Left kidney (tissue), 1 donor: ENCODE measurements at regions not wholly inside any gene's neighbourhood (a gene's known extent, or its start where the extent isn't known, plus 50 kb on each side); places are given as distances from the start of the nearest gene placed in this dataset.
"Not testable (repeated sequence)": the region's sequence is repeated elsewhere in the genome, so short reads cannot be mapped to it uniquely, and the experiment has no call there.

Experiments used
- DNase-seq: peaks from one replicate; pipeline ENCODE4 v3.0.0-alpha.2; 2013

DNA sequence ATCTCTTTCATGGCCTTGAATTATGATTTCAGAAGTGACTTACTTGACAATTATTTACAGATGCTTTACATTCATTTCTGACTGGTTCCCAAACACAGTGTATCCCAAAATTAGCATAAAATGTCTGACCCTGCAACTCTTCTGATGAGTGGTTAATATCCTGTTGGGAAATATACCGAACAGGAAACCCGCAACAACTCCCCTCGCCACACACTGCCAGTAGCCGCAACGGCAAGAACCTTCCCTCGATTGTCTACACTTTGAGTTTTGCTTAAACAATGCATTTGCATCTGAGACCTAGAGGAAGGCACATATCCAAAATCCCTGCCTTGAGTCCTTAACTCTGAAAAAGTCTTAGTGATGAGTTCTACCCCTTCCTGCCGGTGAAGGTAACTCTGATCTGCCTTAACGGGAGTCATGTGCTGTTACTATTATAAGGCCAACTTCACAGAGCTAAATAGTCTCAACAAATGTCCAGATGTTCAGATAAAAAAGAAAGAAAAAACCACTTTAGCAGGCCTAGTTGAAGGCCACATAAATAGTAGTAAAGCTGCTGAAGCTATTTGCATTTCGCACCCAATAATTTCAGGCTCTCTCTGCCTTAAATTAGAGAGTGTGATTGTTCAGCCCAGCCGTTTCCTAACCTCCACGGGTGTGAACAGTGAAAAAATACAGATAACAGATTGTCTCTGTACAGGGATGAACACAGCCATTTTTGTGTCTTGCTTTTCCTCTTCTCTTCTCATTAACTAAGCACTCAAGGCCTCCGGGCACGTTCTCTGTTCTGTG is 321.1 kb downstream of the HS3ST3B1 start:
- no peak for DNase-seq

DNA sequence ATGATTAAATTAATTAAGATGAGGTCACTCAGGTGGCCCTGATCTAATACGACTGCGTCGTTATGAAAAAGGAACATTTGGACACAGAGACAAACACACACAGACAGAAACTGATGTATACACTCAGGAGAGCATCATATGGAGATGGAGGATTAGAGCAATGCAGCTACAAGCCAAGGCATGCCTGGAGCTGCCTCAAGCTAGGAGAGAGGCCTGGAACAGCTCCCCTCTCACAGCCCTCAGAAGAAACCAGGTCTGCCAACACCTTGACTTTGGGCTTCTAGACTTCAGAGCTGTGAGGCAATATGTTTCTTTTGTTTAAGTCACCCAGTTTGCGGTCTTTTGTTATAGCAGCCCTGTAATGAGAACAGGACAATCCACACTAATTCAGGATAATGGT is 318.9 kb downstream of the HS3ST3B1 start:
- no peak for DNase-seq

DNA sequence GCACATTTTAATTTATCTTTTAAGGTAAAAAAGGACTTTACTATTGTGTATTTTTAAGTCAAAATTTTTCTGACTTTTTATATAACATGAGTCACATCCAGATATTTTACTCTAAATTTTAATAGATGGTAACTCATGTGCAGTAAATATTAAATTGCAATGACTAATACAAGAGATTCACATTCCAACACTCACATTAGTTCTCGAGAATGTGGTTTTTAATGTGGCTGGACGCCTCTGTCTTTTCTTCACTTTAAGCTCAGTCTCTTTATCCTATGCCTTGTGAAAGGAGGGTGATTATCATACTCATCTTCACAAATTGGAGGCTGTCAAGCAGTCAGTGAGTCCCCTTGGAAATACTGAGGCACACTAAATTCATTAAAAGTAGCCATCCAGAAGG is 315.6 kb downstream of the HS3ST3B1 start:
- no peak for DNase-seq

DNA sequence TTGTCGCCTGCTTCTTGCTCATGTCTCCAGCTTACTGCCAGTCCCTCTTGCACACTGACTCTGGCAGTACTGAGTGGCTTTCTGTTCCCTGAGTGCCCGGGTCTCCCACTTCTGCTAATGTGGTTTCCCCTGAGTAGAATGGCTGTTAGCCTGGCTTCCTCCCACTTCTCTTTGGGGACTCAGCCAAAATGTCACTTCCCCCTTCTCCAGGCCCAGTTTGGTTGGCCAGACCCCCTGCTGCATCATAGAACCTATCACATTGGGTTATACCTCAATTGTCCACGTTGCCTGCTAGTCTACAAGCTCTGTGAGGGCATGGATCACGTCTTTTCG is 304.4 kb downstream of the HS3ST3B1 start:
- DNase-seq: no peak

DNA sequence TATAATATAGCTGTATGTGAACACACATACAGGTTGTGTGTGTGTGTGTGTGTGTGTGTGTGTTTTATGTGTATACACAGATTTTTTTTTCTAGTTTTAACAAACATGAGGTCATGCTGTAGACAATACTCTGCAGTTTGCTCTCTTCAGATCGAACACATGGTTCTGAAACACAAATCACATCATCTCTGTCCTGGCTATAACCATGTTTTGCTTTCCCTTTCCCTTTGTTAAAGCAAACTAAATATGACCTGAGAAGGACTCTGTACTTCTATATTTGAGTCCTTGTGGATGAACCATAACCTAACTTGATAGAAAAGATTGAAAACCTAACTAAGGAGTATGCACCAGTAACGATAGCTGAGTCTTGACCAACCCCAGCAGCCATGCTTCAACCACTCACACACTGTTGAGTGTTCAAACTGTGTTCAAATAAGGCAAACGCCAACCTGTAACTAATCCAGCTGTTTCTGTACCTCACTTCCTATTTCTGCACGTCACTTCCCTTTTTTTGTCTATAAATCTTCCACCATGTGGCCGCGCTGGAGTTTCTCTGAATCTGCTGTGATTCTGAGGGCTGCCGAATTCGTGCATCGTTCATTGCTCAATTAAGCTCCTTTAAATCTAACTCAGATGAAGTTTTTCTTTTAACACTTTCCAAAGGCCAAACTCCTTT is 303.8 kb downstream of the HS3ST3B1 start:
- DNase-seq: no peak

DNA sequence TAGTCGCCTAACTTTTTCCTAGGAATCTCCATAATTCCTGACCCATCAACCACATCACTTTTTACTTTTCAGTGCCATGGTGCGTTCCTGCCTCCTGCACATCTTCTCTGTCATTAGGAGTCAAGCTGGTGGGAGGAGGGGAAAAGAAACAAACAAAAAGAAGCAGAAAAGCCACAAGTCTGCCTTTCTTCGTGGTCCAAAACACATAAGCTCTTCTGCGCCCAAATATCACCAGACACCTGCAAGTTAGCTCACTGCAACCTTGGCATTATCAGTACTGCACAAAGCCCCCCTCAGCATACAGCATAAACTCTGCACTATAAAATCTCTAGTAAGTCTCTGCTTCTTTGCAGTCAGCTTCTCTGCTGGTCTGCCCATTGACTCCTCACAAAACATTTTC is 295.3 kb downstream of the HS3ST3B1 start:
- DNase-seq: no peak

DNA sequence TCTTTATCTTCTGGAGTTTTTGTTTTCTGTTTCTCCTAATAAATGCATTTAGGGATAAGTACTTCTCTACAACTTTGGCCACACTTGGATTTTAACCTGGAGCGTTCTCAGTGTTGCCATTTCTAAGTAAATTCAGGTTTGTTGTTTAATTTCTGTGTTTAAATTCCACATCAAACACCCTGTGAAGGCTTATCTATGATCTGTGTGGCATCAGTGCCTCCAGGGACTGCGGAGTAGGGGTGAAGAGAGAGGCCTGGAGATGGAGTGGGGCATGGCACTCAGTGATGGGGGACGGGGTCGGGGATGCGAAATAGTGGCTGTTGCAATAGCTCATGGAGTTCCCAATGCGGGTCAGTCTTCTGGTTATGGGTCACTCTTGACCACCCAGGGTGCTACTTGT is 294.8 kb downstream of the HS3ST3B1 start:
- no peak for DNase-seq

DNA sequence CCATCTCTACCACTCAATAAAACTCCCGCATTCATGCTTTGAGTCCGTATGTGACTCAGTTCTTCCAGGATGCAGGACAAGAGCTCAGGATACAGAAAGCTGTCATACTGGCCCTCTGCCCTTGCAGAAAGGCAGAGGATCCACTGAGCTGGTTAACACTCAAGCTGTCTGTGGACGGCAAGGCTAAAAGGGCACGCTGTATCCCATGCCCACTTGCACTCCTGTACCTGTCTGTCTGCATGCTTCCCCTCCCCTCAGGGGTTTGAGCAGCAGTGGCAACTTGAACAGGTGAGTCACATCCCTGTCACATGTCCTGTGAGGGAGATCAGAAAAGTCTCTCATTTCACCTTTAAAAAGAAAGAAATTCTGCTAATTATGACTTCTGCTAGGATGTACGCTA is 293.8 kb downstream of the HS3ST3B1 start:
- no peak for DNase-seq

DNA sequence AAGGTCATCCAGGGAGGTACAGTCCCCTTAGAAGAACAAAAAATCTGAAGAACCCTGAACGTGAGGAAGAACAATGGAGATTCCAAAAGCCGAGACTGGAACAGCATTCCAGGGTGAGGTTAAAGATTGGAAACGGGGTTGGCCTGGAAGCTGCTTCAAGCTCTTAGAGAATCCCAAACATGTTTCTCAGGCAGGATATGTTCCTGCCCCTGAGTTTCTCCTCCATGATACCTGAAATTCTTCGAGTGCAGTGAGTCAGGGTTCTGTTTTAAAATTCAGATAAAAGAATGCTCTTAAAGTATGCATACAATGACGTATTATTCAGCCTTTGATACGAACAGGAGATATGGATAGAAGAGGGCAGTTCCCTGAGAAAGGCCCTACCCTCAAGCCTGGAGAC is 293.1 kb downstream of the HS3ST3B1 start:
- DNase-seq: no peak

DNA sequence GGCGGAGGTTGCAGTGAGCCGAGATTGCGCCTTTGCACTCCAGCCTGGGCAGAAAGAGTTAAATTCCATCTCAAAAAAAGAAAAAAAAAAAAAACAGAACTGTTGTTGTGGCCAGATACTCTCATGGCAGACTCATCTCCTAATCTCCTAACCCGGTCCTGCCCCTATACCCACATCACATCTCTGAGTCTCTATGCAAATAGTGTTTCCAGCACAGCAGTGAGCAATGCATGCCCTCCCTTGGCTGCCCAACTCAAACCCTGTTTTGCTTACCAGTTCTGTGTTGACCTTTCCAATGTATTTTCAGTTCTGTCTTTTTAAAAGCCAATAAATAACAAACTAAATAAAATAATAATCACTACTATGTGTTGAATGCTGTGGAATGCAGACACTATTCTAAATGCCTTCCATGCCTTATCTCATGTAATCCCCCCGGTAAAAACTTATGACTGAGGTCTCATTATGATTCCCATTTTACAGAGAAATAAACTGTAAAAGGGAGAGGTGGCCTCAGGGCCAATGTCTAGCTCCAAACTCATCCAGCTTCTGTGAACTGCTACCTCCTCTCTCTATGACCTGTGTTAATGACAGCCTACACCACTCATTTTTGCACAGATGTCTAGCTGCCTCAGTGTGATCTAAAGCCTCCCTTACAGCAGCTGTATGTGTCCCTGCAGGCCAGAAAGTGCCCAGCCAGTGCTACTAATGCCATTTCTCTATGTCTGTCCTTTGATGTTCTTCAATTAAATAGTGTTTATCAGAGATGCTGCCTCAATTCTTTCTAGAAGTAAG is 289.8 kb downstream of the HS3ST3B1 start:
- no peak for DNase-seq

DNA sequence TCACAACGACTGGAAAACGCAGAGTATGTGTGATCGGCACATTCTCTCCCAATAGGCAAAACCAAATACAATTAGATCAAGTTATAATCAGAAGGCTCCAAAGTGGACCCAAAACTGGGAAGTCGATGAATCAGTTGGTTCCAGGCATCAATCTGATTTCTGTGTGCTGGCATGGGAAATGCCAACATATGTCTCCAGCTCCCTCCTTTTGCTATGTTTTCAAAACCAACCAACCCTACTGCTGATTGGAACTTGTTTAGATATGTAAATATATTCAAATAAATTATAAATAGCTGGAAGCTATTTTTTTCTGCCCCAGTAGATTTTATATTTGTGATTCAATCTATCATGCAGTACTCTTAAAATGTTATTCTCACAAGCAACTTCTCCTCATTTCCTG is 284.2 kb downstream of the HS3ST3B1 start:
- no peak for DNase-seq

DNA sequence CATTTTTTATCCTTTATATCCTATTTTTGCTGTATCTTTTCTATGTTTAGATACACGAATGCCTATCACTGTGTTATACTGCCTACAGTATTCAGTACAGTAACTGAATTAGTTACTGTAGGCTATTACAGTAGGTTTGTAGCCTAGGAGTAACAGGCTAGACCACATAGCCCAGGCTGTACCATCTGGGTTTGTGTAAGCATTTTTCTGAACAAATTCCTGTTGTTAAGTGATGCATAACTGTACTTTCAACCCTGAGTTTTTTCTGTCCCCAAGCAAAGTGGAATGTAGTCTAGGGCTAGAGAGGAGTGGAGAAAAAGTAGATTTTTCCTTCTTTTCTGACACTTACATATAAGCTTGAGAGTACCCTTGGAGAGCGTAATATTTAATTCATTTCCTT is 282.1 kb downstream of the HS3ST3B1 start:
- peak; percentile 13 for DNase-seq

DNA sequence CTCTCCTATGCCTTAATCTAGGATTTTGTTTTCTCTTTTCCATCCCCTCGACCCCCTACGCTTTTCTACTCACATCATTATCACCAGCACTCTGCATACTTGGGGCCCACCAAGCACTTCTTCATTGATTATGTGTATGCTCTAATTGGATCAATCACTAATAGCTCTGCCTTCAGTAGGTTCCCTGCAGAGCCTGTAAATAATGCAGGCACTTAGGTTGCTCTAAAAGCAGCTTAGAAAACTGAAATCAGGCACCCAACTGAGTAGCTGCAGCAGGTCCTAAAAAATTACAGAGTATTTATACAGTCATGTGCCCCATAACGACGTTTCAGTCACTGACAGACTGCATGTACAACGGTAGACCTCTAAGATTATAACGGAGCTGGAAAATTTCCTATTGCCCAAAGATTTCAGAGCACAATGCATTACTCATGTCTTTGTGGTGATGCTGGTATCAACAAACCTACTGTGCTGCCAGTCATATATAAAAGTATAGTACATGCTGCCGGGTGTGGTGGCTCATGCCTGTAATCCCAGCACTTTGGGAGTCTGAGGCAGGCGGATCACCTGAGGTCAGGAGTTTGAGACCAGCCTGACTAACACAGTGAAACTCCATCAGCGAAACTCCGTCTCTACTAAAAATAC is 280.4 kb downstream of the HS3ST3B1 start:
- DNase-seq: no peak

DNA sequence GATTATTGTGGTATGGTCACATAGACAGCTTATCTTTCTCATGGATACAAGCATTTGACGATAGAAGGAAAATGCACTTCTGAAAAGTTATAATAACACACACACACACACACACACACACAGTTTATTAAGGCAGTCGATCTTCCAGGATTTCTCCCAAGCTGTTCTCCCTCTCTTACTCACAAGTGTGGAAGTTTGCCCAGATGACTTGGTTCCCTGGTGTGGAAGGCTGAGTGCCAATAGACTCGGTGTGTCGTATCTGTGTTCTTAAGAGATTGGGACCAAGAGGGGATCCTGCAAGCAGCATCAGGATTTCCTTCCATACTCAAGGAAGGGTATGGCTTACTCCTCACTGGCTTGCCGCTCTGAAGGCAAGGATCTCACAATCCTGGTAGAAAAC is 279.6 kb downstream of the HS3ST3B1 start:
- no peak for DNase-seq

DNA sequence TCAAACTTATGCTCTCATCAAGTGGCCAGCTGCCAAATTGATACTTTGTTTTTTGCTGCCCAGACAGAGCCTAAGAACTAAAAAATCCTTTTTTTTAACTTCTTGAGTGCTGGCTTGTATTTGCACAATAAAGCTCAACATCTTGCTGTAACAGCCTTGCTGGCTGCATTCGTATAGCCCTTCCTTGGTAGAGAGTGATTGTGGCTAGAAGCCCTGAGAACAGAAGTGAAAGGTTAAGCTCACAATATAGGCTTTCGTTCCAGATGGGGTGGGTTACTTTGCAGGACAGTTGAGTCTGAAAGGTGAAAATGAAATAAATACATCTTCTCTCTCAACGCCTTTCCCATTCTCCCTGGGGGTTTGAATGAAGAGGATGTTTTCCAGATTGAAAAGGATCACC is 278.8 kb downstream of the HS3ST3B1 start:
- DNase-seq: no peak

DNA sequence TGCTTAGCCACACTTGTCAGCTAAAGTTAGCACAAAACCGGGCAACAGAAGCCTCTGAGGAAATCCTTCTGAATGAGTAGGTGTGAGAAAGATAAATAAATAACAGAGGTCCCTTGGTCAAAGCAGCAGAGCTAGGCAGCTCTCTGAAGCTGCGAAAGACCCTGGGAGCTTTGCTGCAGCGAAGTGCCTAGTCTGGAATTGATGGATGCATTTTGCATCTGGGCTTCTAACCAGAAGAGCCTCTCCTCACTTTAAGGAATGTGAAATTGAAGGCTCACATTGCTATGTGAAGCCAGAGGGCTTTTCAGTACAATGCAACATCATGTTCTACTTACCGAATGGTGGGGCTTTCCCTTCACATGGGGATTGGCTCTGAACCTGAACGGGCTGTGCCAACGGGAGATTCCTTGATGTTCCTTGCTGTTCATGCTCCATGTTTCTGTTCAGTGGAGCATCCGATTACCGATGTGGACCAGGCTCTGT is 274.6 kb downstream of the HS3ST3B1 start:
- no peak for DNase-seq

DNA sequence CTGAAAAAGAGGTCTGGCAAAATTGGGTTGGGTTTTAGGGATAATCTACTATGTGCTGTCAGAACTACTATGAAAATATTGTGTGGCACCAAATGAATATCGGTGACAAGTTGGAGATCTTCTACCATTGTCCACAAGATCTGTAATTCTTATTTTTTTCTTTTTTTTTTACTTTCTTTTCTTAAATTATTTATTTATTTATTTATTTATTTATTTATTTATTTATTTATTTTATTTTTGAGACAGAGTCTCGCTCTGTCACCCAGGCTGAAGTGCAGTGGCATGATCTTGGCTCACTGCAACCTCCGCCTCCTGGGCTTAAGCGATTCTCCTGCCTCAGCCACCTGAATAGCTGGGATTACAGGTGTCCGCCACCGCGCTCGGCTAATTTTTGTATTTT is 259.4 kb downstream of the HS3ST3B1 start:
- DNase-seq: not testable (repeated sequence)

DNA sequence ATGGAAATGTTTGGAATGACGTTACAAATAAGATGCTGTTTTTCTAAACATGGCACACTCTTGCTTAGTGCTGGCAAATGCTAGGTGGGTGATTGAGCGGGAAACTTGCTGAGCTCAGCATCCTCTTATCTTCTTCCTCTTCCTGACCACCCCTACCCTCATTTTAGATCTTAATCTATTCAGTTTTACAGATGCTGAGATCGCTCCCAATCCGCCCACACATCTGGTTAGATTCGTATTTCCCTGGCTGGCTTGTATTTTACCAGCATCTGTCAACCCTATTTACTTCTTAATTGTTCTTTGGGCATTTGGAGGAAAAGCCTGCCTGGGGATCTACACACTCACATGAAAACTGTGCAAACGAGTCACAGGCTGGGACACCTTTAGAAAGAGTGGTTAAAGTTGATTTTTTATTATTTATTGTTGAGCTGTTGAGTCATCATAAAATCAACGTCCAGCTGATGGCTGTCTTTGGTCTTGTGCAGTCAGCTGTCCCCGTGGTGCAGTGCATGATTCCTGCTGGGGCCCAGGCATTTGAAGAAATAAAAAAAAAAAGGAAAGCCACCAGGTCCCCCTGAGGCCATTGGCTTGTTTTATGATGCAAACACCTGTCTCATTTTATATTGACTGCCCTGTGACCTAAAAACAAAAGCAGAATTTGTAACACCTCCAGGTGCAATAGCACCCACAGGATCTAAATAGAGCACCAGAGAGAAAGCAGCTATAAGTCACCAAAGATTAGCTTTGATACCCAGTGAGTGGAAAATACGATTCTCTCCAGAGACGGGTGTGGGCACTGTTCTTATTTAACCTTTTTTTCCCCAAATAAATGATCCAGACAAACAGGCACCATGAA is 258.6 kb downstream of the HS3ST3B1 start:
- DNase-seq: peak; percentile 1

DNA sequence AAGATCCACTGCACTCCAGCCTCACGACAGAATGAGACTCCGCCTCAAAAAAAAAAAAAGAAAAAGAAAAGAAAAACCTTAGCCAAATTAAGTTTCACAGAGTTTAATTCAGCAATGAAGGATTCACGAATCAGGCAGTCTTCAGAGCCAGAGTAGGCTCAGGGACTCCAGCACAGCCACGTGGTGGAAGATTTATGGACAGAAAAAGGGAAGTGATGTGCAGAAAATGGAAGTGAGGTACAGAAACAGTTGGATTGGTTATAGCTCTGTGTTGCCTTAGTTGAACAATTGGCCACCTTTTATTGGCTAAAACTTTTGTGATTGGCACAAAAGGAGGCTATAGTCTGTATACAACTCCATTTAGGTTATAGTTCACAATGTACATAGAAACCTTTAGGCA is 256.6 kb downstream of the HS3ST3B1 start:
- DNase-seq: no peak

DNA sequence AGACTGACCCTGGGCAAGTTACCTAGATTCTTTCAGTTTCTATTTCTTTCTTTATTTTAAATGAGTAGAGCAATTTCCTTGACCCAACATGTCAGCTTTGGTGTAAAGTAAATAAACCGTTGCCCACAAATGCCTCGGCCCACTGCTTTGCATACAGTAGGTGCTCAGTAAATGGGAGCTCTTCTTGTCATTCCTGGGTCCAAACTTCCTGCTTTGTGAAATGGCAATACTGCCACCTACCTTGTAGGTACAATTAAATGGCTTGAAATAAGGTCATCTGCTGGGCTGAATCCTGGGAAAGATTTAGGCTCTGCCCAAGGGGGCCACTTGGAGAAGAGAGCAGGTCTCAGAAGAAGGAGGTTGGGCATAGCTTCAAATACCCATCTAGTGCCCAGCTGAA is 253.0 kb downstream of the HS3ST3B1 start:
- DNase-seq: no peak

DNA sequence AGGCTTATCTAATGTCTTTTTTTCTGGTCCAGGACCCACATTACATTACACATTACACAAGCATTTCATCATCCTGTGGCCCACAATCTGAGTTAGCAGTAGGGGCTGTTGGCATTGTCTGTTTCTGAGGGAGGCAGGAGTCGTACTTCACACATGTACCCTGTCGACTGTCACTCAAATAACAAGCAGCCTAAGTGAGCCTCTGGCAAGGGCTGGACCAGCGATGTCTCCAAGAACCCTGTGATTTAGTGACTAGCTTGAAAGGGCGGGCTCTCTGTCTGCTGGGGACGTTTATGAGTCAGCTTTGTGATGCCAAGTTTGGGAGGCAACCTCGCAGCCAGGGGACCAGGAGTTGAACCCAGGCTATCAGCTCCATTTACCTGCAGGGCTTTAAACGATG is 251.4 kb downstream of the HS3ST3B1 start:
- DNase-seq: no peak

DNA sequence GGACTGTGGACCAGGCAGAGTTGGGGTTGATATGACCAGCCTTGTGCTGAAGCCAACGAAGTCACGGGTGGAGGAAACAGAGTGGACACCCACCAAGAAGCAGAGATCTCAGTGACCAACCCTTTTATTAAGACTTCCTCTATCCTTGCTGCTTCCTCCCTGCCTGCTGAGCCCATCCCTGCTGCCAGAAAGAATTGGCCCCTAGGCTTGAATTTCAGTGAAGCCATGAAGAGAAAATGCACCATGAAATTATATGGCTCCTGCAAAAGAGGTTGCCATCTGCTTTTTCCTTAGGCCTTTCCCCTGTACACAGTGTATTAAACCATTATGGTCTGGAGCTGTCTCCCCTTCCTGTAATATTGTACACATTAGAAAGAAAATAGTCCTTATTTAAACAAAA is 246.7 kb downstream of the HS3ST3B1 start:
- DNase-seq: no peak
